Heart right ventricle (tissue), 16 donors: ENCODE measurements at regions not wholly inside any gene's neighbourhood (a gene's known extent, or its start where the extent isn't known, plus 50 kb on each side); places are given as distances from the start of the nearest gene placed in this dataset.

ENCODE experiments used
- ATAC-seq, 8 donors: fragments of 200-7000 bp; cut with Tn5 transposase; one replicate each; pipeline ENCODE4 v1.9.1; 2020; ENCODE audit warnings: mild to moderate bottlenecking in 8 of 8, moderate library complexity in 8 of 8, moderate number of reproducible peaks in 1 of 8
- DNase-seq, 2 donors: peaks; one replicate each; pipeline ENCODE4 v3.0.0-alpha.2; 2020
- H3K27ac ChIP-seq, 10 donors: fragments of 200-600 bp; sonication (generic) in 2 of 10; one replicate each; pipeline versions ENCODE4 v1.5.0 to v1.8.0; 2020 to 2022; ENCODE audit warnings: mild to moderate bottlenecking in 3 of 10
- H3K27me3 ChIP-seq, 7 donors: fragments of 200-600 bp; one replicate each; pipeline ENCODE4 v1.8.0; 2021 to 2022; ENCODE audit warnings: mild to moderate bottlenecking in 2 of 7
- H3K36me3 ChIP-seq, 9 donors: fragments of 200-600 bp; sonication (generic) in 1 of 9; one replicate each; pipeline versions ENCODE4 v1.5.0 to v1.8.0; 2020 to 2022; ENCODE audit warnings: mild to moderate bottlenecking in 2 of 9
- H3K4me1 ChIP-seq, 9 donors: fragments of 200-600 bp; sonication (generic) in 1 of 9; one replicate each; pipeline versions ENCODE4 v1.5.0 to v1.8.0; 2020 to 2022; ENCODE audit warnings: mild to moderate bottlenecking in 4 of 9
- H3K4me3 ChIP-seq, 10 donors: fragments of 200-600 bp; sonication (generic) in 2 of 10; one replicate each; pipeline versions ENCODE4 v1.5.0 to v1.8.0; 2020 to 2022; ENCODE audit warnings: mild to moderate bottlenecking in 7 of 10, moderate library complexity in 2 of 10
- H3K9me3 ChIP-seq, 11 donors: fragments of 200-600 bp in 10 of 11; sonication (generic) in 2 of 11; one replicate each; pipeline versions ENCODE4 v1.5.0 to v1.8.0; 2013 to 2022; ENCODE audit warnings: mild to moderate bottlenecking in 2 of 11, control low read depth in 1 of 11, moderate library complexity in 1 of 11
- WGBS, 2 donors: extraction: QIAGEN DNeasy Blood & Tissue Kit; methylation state at CpG; one replicate each; pipeline ENCODE4 v1.1.7; 2013; ENCODE audit warnings: inconsistent platforms in 1 of 2; 5-methylcytosine and 5-hydroxymethylcytosine counted together
- intact Hi-C, 10 donors: fragments of 100-400 bp; cut with DNase I; formaldehyde crosslinking; loops; one replicate each; pipeline versions ENCODE4 v1.11.1 to v1.14.2; 2022
- TF ChIP-seq, protein P1 (sequence below), 9 donors: fragments of 200-600 bp; sonication (generic) in 2 of 9; IDR thresholded peaks; one replicate each; pipeline versions ENCODE4 v1.5.0 to v1.8.0; 2021 to 2022; ENCODE audit warnings: antibody characterized with exemption in 9 of 9, mild to moderate bottlenecking in 5 of 9, moderate library complexity in 1 of 9
- donor health status: Arrhythmogenic right ventricular cardiomyopathy.
- donor health status: ischemic (EF 13 %, LVEDD 7.1; RV severe dilation, severe dysfunction).
- donor health status: healthy with polysubstance abuse.
- donor health status: DM: no; HTN: yes; CAD: no.
- donor health status: DM: no; HTN: no; CAD: no.
- donor health status: ischemic (EF 25% LVEDD 6.9; RV normal size, moderate dysfunction).
- donor health status: ischemic (EF 25% LVEDD 5.7; RV mildly dilated, moderate dysfunction).
- donor health status: healthy.
- donor health status: DM: yes; HTN: yes; CAD: no.
- donor health status: Ischemic cardiomyopathy.
- donor health status: ischemic (EF 35%, LVEDD 5.7; RV mildly dilated, moderate dysfunction).
- donor health status: nonischemic (EF 11% LVEDD 7.7; RV severe dilation, severe dysfunction).
- donor health status: DM: yes; HTN: yes; CAD: no.
- donor health status: PGD.
- donor health status: ischemic (EF 29% LVEDD 5.4; RV normal size, mild dysfunction).
- donor health status: nonischemic (EF 23%, LVEDD 6.1; RV moderate dilation, normal function).

- no peaks in the 10 kb centered on the region for H3K36me3 ChIP-seq
- no peak overlapping the region for H3K27ac ChIP-seq
- H3K4me3 ChIP-seq, result no peak overlapping the region
- no peaks in the 10 kb centered on the region for H3K27me3 ChIP-seq
- no peaks in the 10 kb centered on the region for H3K4me1 ChIP-seq
- no peak for ATAC-seq
- DNase-seq, result no peak
- peaks cover 0 to 2% (median 0%) of the 10 kb centered on the region in 11 donors for H3K9me3 ChIP-seq
- WGBS, 2 donors, result 60 to 64% methylated on average over 2 of the region's 2 CpGs
- TF ChIP-seq, protein P1, sequence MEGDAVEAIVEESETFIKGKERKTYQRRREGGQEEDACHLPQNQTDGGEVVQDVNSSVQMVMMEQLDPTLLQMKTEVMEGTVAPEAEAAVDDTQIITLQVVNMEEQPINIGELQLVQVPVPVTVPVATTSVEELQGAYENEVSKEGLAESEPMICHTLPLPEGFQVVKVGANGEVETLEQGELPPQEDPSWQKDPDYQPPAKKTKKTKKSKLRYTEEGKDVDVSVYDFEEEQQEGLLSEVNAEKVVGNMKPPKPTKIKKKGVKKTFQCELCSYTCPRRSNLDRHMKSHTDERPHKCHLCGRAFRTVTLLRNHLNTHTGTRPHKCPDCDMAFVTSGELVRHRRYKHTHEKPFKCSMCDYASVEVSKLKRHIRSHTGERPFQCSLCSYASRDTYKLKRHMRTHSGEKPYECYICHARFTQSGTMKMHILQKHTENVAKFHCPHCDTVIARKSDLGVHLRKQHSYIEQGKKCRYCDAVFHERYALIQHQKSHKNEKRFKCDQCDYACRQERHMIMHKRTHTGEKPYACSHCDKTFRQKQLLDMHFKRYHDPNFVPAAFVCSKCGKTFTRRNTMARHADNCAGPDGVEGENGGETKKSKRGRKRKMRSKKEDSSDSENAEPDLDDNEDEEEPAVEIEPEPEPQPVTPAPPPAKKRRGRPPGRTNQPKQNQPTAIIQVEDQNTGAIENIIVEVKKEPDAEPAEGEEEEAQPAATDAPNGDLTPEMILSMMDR (IDR thresholded peaks at IDR 0.05), result no peak
- intact Hi-C loops, result no loop called here
Observed at GRCh38 chr11:97761175-97761574, 1259.6 kb upstream of the CNTN5 start.

GRCh38 chr11:97764193-97764592 lies 1256.6 kb upstream of the CNTN5 start:
- DNase-seq (no peak), ATAC-seq (no peak)
- no peak overlapping the region for H3K4me3 ChIP-seq
- H3K27me3 ChIP-seq, result no peaks in the 10 kb centered on the region
- no peaks in the 10 kb centered on the region for H3K4me1 ChIP-seq
- intact Hi-C loops, result no loop called here
- TF ChIP-seq, protein P1 (IDR thresholded peaks at IDR 0.05), result no peak
- no peaks in the 10 kb centered on the region for H3K36me3 ChIP-seq
- WGBS, 2 donors, result 98 to 99% methylated on average over 1 of the region's 1 CpG
- H3K9me3 ChIP-seq, result peaks cover 0 to 9% (median 0%) of the 10 kb centered on the region in 11 donors
- no peak overlapping the region for H3K27ac ChIP-seq

DNA sequence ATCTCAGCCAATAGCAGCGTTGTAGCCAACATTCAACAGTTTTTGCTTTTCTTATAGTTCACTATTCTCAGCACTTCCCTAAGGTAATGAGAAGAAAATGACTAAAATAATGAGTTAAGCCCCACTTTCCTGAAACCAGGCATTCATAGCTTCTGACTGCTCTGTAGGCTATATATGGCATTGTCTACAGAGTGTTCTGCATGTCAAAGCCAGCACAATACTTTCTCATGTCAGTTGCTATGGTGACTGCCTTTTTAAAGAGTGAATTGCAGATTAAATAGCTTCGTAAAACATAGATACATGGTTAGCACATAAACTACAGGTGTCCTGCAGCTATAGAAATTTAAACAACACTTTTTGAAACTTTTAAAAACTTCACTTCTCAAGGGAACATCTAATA lies 1256.1 kb upstream of the CNTN5 start:
- no peaks in the 10 kb centered on the region for H3K4me1 ChIP-seq
- H3K27me3 ChIP-seq, result no peaks in the 10 kb centered on the region
- TF ChIP-seq, protein P1 (IDR thresholded peaks at IDR 0.05), result no peak
- DNase-seq (no peak), ATAC-seq (no peak)
- no peak overlapping the region for H3K27ac ChIP-seq
- H3K9me3 ChIP-seq, result peaks cover 0 to 9% (median 0%) of the 10 kb centered on the region in 11 donors
- no peak overlapping the region for H3K4me3 ChIP-seq
- no peaks in the 10 kb centered on the region for H3K36me3 ChIP-seq
- WGBS, 2 donors, result 73% methylated on average over 2 of the region's 2 CpGs
- intact Hi-C loops, result no loop called here

GRCh38 chr11:97770570-97770969 lies 1250.2 kb upstream of the CNTN5 start:
- ATAC-seq (peak in 4 of 8 donors; percentile 39 to 61 (median 49)), DNase-seq (no peak)
- Histone ChIP-seq H3K36me3 (no peaks in the 10 kb centered on the region), H3K4me3 (no peak overlapping the region), H3K4me1 (peaks cover 0 to 11% (median 0%) of the 10 kb centered on the region in 9 donors), H3K27me3 (no peaks in the 10 kb centered on the region), H3K9me3 (peaks cover 0 to 9% (median 0%) of the 10 kb centered on the region in 11 donors), H3K27ac (no peak overlapping the region)
- WGBS, 2 donors, result 46 to 61% methylated on average over 1 of the region's 1 CpG
- intact Hi-C loops, result no loop called here
- TF ChIP-seq, protein P1 (IDR thresholded peaks at IDR 0.05), result no peak
